PC-9 (cell line): ENCODE measurements at regions not wholly inside any gene's neighbourhood (a gene's known extent, or its start where the extent isn't known, plus 50 kb on each side); places are given as distances from the start of the nearest gene placed in this dataset.

Source experiments
- EZH2 ChIP-seq: fragments of 200-600 bp; sonication (generic); IDR thresholded peaks from 2 replicates; pipeline ENCODE4 v1.8.0; 2017; ENCODE audit warnings: antibody characterized with exemption, low read depth
- TF ChIP-seq, protein P1 (sequence below): fragments of 200-600 bp; sonication (generic); conservative IDR thresholded peaks from 2 replicates; pipeline ENCODE4 v1.6.1; 2017; ENCODE audit warnings: mixed run types, antibody characterized with exemption, mild to moderate bottlenecking, moderate library complexity

DNA sequence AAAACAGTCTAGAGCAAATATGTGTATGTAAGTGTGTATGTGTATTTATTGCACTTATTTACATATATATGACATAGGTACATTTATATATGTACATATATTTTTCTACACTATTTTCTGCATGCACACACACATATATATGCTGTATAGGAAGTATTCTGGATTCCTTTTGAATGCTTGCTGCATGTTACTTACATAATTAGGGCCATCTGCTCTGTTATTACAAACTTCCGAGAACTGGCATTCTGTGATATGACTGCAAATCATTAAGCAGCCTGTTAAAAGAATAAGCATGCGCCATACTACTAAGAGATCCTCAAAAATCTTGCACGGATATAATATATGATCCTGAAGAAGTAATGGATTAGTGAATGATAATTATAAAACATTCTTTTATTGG lies 1157.6 kb upstream of the TENM3 start:
- TF ChIP-seq, protein P1, sequence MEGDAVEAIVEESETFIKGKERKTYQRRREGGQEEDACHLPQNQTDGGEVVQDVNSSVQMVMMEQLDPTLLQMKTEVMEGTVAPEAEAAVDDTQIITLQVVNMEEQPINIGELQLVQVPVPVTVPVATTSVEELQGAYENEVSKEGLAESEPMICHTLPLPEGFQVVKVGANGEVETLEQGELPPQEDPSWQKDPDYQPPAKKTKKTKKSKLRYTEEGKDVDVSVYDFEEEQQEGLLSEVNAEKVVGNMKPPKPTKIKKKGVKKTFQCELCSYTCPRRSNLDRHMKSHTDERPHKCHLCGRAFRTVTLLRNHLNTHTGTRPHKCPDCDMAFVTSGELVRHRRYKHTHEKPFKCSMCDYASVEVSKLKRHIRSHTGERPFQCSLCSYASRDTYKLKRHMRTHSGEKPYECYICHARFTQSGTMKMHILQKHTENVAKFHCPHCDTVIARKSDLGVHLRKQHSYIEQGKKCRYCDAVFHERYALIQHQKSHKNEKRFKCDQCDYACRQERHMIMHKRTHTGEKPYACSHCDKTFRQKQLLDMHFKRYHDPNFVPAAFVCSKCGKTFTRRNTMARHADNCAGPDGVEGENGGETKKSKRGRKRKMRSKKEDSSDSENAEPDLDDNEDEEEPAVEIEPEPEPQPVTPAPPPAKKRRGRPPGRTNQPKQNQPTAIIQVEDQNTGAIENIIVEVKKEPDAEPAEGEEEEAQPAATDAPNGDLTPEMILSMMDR = no peak
- no peak for TF ChIP-seq EZH2
